H7 (cell line): ENCODE measurements at regions not wholly inside any gene's neighbourhood (a gene's known extent, or its start where the extent isn't known, plus 50 kb on each side); places are given as distances from the start of the nearest gene placed in this dataset.
"Not testable (repeated sequence)": the region's sequence is repeated elsewhere in the genome, so short reads cannot be mapped to it uniquely, and the experiment has no call there.

Experiments
- DNase-seq: peaks from one replicate; pipeline ENCODE4 v3.0.0; 2012
- H3K27me3 ChIP-seq: 2 replicates; pipeline ENCODE4 v1.6.0; 2011; ENCODE audit warnings: mild to moderate bottlenecking, low read length; ENCODE audit not compliant: control insufficient read depth, insufficient read depth
- H3K36me3 ChIP-seq: replicated peaks from 2 replicates; pipeline ENCODE4 v1.5.1; 2011; ENCODE audit warnings: low read length; ENCODE audit not compliant: control insufficient read depth, insufficient read depth
- H3K4me3 ChIP-seq: 2 replicates; pipeline ENCODE4 v1.5.1; 2011; ENCODE audit warnings: low read depth, mild to moderate bottlenecking, control low read depth, low read length, moderate library complexity; ENCODE audit not compliant: insufficient read depth

DNA sequence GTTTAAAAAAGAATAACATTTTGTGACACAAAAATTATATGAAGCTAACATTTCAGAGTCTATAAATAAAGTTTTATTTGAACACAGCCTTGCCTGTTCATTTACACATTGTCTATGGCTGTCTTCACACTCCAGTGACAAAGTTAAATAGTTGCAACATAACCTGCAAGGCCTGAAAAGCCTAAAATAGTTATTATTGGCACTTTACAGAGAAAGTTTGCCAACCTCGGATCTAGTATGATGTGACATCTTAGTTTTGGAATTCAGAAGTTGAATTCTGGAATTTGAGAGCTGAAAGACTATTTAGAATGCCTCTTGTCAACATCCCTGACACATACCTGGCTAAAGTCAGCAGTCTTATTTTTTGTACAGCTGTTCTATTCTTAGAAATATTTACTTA is 68.3 kb downstream of the DYRK2 start:
- no peak overlapping the region for H3K4me3 ChIP-seq

GRCh38 chr12:67719303-67719702 is 70.8 kb downstream of the DYRK2 start:
- DNase-seq, H3K36me3 ChIP-seq, H3K27me3 ChIP-seq, H3K4me3 ChIP-seq: not testable (repeated sequence)

More for the DNA sequence above, 68.3 kb downstream of the DYRK2 start:
- no peaks in the 10 kb centered on the region for H3K27me3 ChIP-seq
- no peaks in the 10 kb centered on the region for H3K36me3 ChIP-seq
- DNase-seq: no peak

- H3K27me3 ChIP-seq: no peaks in the 10 kb centered on the region
- DNase-seq: peak; percentile 9
These were observed 71.9 kb downstream of the DYRK2 start for GRCh38 chr12:67720351-67720856.

DNA sequence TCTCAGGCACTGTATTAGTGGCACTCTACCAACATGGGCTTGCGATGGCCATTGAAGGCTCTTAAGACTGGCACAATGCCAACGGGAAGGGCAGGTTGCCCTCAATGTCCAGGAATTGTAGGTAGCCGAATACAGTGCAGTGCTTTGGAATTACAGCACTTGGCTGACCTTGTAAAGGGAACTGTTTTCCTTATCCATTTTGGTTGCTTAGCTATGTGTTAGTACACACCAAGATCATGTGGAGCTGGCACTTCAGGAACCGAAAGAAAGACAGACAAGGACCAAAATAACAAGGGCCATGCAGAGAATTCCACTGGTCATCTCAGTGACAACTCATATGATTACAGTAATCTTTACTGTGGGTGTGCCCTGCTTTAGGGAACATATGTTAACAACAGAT is 72.7 kb downstream of the DYRK2 start:
- Histone ChIP-seq H3K36me3 (no peaks in the 10 kb centered on the region), H3K4me3 (no peak overlapping the region), H3K27me3 (no peaks in the 10 kb centered on the region)
- no peak for DNase-seq

More at GRCh38 chr12:67720351-67720856, 71.9 kb downstream of the DYRK2 start:
- H3K36me3 ChIP-seq: no peaks in the 10 kb centered on the region
- H3K4me3 ChIP-seq: no peak overlapping the region

DNA sequence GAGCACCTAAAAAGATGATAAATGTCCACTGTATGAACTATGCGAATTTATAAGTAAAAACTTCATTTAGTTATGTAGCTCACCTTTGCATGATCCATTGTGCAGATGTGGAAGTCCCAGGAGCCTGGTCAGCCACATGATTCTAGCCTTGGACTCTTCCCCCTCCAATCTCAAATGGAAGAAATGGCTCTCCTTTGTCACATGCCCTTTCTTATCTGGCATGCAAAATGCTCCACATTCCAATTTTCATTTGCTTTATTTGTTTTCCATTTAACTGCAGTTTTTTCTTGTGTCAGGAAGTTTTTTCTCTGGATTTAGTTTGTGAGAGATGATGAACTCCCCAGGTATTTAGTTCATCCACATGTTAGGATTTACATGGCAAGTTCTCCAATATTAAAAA is 73.8 kb downstream of the DYRK2 start:
- DNase-seq: no peak
- no peak overlapping the region for H3K4me3 ChIP-seq
- H3K36me3 ChIP-seq: no peaks in the 10 kb centered on the region
- H3K27me3 ChIP-seq: no peaks in the 10 kb centered on the region

GRCh38 chr12:67726868-67727267 is 78.3 kb downstream of the DYRK2 start:
- no peaks in the 10 kb centered on the region for H3K36me3 ChIP-seq
- no peak for DNase-seq
- no peak overlapping the region for H3K4me3 ChIP-seq
- H3K27me3 ChIP-seq: no peaks in the 10 kb centered on the region

DNA sequence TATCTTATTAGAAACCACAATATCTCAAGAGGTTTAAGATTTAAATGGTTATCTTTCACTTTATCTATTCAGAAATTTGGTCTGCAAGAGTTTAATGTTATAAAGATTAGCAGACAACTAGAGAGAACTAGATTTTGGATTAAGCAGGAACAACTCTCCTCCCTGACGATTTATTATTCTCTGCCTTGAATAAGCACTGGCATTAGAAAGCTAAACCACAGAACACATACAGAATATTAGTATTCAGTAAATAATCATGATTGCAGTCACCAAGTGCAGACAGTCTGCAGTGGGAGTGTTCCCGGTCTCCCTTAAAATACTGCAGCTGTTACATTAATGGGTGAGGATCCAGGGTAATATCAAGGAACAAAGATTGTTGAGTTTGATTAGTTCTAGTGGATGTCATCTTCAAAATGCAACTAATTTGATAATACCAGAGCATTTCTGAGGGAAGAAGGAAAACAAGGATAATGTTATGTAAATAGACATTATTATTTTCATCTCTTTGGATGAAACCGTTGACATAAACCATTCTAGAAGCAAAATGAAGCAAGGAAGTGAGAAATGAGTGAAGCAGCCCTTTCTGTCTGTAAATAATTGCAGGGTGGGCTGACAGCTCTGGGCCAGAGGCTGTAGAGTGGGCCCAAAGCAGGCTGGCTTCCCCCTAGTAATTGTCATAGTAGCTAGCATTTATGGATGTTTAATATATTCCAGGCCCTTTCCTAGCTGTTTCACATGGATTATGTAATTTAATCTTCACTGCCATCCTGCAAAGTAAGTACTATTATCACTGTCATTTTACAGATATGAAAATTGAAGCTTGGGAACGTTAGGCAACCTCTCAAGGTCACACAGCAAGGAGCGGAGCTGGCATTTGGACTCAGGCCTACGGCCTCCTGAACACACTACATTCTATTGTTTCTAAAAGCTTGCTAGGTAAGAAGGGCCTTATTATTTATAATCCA is 79.4 kb downstream of the DYRK2 start:
- no peak for DNase-seq
- H3K36me3 ChIP-seq: no peaks in the 10 kb centered on the region
- no peaks in the 10 kb centered on the region for H3K27me3 ChIP-seq
- H3K4me3 ChIP-seq: no peak overlapping the region

DNA sequence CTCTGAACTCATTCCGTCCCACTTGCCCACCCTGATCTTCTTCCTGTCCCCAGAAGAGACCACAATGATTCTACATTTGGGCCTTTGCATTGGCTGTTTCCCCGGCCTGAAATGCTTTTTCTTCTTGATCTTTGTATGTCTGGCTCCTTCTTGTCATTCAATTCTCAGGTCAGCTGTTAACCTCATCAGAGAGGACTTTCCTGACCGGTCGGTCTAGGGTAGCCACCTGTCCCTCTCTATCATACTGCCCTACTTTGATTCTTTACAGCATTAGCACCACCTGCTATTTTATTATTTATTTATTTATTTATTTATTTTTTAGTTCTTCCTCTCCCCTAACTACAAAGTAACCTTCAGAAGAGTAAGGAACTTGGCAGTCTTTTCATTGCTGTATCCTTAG is 84.3 kb downstream of the DYRK2 start:
- no peak overlapping the region for H3K4me3 ChIP-seq
- no peaks in the 10 kb centered on the region for H3K27me3 ChIP-seq
- no peak for DNase-seq
- H3K36me3 ChIP-seq: no peaks in the 10 kb centered on the region

DNA sequence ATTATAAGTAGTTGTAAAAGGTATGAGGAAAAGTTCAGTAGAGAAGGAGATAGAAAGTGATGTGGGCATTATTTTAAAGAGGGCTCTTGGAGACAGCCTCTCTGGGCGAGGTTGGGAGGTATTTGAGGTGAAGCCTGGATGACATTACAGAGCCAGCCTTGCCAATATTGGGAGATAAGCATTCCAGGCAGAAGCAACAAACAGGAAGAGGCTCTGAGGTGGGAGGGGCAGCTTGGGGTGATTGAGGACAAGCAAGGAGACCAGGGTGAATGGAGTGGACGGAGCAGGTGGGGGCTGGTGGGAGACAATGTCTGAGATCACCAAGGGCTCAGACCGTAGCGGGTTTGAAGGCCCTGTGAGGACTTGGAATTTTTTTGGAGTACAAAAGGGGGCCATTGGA is 87.3 kb downstream of the DYRK2 start:
- no peaks in the 10 kb centered on the region for H3K27me3 ChIP-seq
- no peaks in the 10 kb centered on the region for H3K36me3 ChIP-seq
- H3K4me3 ChIP-seq: no peak overlapping the region
- peak; percentile 5 for DNase-seq

- Histone ChIP-seq H3K4me3 (no peak overlapping the region), H3K27me3 (no peaks in the 10 kb centered on the region), H3K36me3 (no peaks in the 10 kb centered on the region)
- peak; percentile 14 for DNase-seq
These were observed 92.2 kb downstream of the DYRK2 start for GRCh38 chr12:67740711-67741110.

DNA sequence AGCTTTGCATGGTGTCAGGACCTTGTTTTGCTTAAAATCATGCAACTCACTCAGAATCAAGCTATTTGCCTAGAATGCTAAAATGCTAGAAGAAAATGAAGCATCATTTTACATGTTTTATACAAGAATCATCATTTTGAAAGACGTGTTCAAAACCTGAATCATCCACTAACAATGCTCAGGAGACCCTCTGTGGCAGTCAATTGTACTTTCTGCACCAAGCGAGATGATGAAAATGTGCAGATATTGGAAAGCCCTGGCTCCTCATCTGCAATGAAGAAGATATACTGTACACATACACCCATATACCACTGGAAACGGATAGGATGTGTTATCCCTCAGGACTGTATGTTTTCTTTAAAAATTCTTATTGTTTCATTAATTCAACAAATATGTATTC is 92.7 kb downstream of the DYRK2 start:
- Histone ChIP-seq H3K27me3 (no peaks in the 10 kb centered on the region), H3K4me3 (no peak overlapping the region), H3K36me3 (no peaks in the 10 kb centered on the region)
- no peak for DNase-seq

DNA sequence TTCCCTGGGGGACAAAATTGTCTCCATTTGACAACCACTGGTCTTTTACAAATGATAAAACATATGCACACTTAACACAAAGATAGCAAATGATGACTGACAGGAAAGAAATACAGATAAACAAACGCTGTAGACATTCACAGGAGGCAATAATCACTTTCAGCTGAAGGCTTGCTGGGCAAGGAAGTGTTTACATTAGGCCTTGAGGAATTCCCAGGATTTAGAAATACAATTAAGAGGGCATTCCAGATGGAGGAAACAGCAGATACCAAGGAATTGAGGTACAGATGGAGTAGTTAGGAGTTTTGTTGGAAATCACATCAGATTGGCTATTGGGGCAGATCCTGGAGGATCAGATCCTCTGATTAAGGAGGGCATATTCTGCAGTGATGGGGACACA is 93.9 kb downstream of the DYRK2 start:
- DNase-seq: peak; percentile 7
- Histone ChIP-seq H3K36me3 (no peaks in the 10 kb centered on the region), H3K27me3 (no peaks in the 10 kb centered on the region), H3K4me3 (no peak overlapping the region)

DNA sequence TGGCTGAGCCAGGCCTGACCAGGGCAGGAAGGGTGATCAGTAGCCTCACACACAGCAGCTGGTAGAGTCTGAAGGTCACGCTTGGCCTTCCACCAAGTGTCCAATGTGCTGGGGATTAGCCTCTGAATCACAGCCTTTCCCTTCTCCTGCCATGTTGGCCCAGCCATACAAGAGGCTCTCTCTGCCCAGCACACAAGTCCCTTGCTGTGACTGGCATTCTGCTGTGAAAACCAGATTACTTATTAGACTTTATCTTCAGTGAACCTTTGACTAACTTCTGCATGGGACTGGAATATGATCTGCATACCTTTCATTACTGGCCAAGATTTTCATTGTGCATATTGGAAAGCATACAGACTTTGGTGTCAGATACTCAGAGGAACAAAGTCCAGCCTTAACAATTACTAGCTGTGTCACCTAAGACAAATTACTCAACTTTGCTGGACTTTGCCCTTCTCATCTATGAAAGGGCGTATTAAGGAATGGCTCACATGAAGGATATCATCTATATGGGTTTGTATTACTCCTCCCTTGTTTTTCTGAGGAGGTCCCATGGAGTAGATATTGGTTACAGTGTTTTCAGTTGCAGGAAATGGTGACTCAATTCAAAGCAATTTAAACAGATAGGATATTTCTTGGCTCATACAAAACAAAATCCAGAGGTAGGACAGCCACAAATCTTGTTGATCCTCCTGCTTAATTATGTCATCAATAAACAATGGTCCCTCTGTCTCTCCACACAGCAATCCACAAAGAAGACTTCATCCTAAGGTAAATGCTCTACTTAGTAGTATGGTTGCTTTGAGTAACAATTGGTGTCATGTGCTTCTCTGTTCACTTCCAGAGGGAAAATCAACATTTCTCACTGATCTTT is 99.6 kb downstream of the DYRK2 start:
- DNase-seq: no peak
- Histone ChIP-seq H3K36me3 (no peaks in the 10 kb centered on the region), H3K27me3 (no peaks in the 10 kb centered on the region), H3K4me3 (no peak overlapping the region)

GRCh38 chr12:67748743-67749040 is 100.1 kb downstream of the DYRK2 start:
- Histone ChIP-seq H3K4me3 (no peak overlapping the region), H3K36me3 (no peaks in the 10 kb centered on the region)
- DNase-seq: no peak

More at GRCh38 chr12:67748743-67749040, 100.1 kb downstream of the DYRK2 start:
- no peaks in the 10 kb centered on the region for H3K27me3 ChIP-seq
